ENCODE measurements at regions not wholly inside any gene's neighbourhood (a gene's known extent, or its start where the extent isn't known, plus 50 kb on each side); places are given as distances from the start of the nearest gene placed in this dataset.

DNA sequence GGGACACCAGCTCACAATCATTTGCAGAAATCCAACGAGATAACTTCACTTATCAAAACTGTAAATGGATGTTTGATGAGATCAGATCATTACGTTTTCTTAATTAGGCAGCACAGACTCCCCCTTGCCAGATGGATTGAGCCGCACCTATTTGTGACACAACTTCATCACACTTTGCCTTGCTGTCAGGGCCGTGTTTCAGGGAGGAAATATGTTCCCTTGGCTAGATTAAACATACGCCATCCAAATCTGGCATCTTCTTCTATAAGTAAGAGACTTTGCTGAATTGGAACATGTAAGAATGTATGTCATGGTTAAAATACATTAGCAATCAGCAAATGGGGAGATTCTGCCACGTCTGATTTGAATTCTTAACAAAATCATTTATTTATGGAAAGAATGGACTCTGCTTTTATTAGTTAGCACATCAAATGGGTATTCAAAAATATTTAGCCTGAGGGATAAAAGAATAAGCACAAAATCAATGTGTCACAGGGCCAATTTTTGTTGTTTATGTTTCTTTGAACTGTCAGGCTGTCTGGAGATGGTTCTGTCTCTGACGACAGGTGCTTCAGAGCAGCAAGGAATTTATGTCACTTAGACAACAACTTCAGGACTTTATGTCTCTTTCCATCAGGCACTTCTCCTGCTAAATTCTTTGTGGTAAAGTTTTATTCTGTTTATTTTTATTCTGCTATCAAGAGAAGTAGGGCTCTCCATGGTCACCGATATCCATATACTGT is 326.1 kb upstream of the NCAM1 start:
- ChIA-PET RAD21 (ENCODE audit: low non-redundant PET in 1 of 2, low total read pairs in 2 of 2, uncharacterized antibody in 2 of 2, unreplicated experiment in 2 of 2) (no interaction called here), CTCF (no interaction called here), POLR2A (no interaction called here)
- no peak overlapping the region for H3K27ac ChIP-seq (ENCODE audit: low read depth, low read length)
- no peaks in the 10 kb centered on the region for H3K4me1 ChIP-seq (ENCODE audit: control insufficient read depth in 1 of 2, insufficient read depth in 2 of 2, low read length in 2 of 2)
- no peak overlapping the region for H3K4me2 ChIP-seq (ENCODE audit: low read length)
- DNase-seq (ENCODE audit: low read depth, low spot score) (no peak), ATAC-seq (no peak)
- no peaks in the 10 kb centered on the region for H3K79me2 ChIP-seq (ENCODE audit: insufficient read depth, low read length)
- peaks cover 47% of the 10 kb centered on the region for H3K27me3 ChIP-seq (ENCODE audit: insufficient read depth, low read length)
- H3K9me2 ChIP-seq (ENCODE audit: insufficient read depth) = no peaks in the 10 kb centered on the region; the same call in 1 of the 2 replicates
- TF ChIP-seq CEBPB (IDR thresholded peaks at IDR 0.05; ENCODE audit: low read depth) (no peak), CBX3 (IDR thresholded peaks at IDR 0.05; ENCODE audit: low read depth) (no peak), FOSL1 (IDR thresholded peaks at IDR 0.05; ENCODE audit: low read depth) (no peak), ZNF274 (IDR thresholded peaks at IDR 0.05; ENCODE audit: low read depth, low read length) (no peak)
- no peak overlapping the region for H3K9ac ChIP-seq (ENCODE audit: low read length)
- H3K4me3 ChIP-seq (replicated peaks in 1 of 2; ENCODE audit: low read depth in 1 of 2, low read length in 2 of 2) = no peak overlapping the region
- H3K9me3 ChIP-seq (ENCODE audit: control insufficient read depth in 1 of 2, insufficient read depth in 1 of 2, low read depth in 1 of 2, low read length in 2 of 2) = no peaks in the 10 kb centered on the region
- BruUV-seq (replicated peaks) = no TSS peak
- H4K20me1 ChIP-seq (ENCODE audit: insufficient read depth) = no peaks in the 10 kb centered on the region
- H2AFZ ChIP-seq (ENCODE audit: low read depth, low read length, poor library complexity, severe bottlenecking) = no peak overlapping the region
- no peaks in the 10 kb centered on the region for H3K36me3 ChIP-seq (ENCODE audit: control insufficient read depth in 1 of 2, insufficient read depth in 2 of 2, low read length in 2 of 2)
- intact Hi-C loops (cut with micrococcal nuclease) = no loop called here

- CTCF ChIA-PET = no interaction called here
- no peak for ATAC-seq
Measured at GRCh38 chr11:112637076-112637475, 324.1 kb upstream of the NCAM1 start.

More at GRCh38 chr11:112637076-112637475, 324.1 kb upstream of the NCAM1 start:
- Histone ChIP-seq H3K9me3 (ENCODE audit: control insufficient read depth in 1 of 2, insufficient read depth in 1 of 2, low read depth in 1 of 2, low read length in 2 of 2) (no peaks in the 10 kb centered on the region), H4K20me1 (ENCODE audit: insufficient read depth) (no peaks in the 10 kb centered on the region), H2AFZ (ENCODE audit: low read depth, low read length, poor library complexity, severe bottlenecking) (no peak overlapping the region), H3K9ac (ENCODE audit: low read length) (no peak overlapping the region), H3K4me2 (ENCODE audit: low read length) (no peak overlapping the region), H3K27ac (ENCODE audit: low read depth, low read length) (no peak overlapping the region), H3K4me3 (replicated peaks in 1 of 2; ENCODE audit: low read depth in 1 of 2, low read length in 2 of 2) (no peak overlapping the region), H3K27me3 (ENCODE audit: insufficient read depth, low read length) (peaks cover 29% of the 10 kb centered on the region), H3K9me2 (ENCODE audit: insufficient read depth) (no peaks in the 10 kb centered on the region; the same call in 1 of the 2 replicates), H3K36me3 (ENCODE audit: control insufficient read depth in 1 of 2, insufficient read depth in 2 of 2, low read length in 2 of 2) (no peaks in the 10 kb centered on the region), H3K4me1 (ENCODE audit: control insufficient read depth in 1 of 2, insufficient read depth in 2 of 2, low read length in 2 of 2) (no peaks in the 10 kb centered on the region), H3K79me2 (ENCODE audit: insufficient read depth, low read length) (no peaks in the 10 kb centered on the region)
- TF ChIP-seq YY1 (IDR thresholded peaks at IDR 0.05; ENCODE audit: extremely low read depth, insufficient replicate concordance, low read depth, low read length) (no peak), FOSL1 (IDR thresholded peaks at IDR 0.05; ENCODE audit: low read depth) (no peak), ZFX (IDR thresholded peaks at IDR 0.05) (no peak), ATF3 (IDR thresholded peaks at IDR 0.05) (no peak)
- TF ChIP-seq, protein P1, sequence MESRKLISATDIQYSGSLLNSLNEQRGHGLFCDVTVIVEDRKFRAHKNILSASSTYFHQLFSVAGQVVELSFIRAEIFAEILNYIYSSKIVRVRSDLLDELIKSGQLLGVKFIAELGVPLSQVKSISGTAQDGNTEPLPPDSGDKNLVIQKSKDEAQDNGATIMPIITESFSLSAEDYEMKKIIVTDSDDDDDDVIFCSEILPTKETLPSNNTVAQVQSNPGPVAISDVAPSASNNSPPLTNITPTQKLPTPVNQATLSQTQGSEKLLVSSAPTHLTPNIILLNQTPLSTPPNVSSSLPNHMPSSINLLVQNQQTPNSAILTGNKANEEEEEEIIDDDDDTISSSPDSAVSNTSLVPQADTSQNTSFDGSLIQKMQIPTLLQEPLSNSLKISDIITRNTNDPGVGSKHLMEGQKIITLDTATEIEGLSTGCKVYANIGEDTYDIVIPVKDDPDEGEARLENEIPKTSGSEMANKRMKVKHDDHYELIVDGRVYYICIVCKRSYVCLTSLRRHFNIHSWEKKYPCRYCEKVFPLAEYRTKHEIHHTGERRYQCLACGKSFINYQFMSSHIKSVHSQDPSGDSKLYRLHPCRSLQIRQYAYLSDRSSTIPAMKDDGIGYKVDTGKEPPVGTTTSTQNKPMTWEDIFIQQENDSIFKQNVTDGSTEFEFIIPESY (IDR thresholded peaks at IDR 0.05; ENCODE audit: extremely low read depth, insufficient replicate concordance, low read length) = no peak
- ChIA-PET RAD21 (ENCODE audit: low non-redundant PET in 1 of 2, low total read pairs in 2 of 2, uncharacterized antibody in 2 of 2, unreplicated experiment in 2 of 2) (no interaction called here), POLR2A (no interaction called here)
- no peak for DNase-seq (ENCODE audit: low read depth, low spot score)
- no TSS peak for BruUV-seq (replicated peaks)
- intact Hi-C loops (cut with micrococcal nuclease) = no loop called here

All from HCT116 (cell line).